Activated T-helper 2 cell treated with anti-CD3 and anti-CD28 coated beads, Interferon-gamma antibody, Interleukin-2, Interleukin-4, amounts not matched to agents 10 μg/mL and 5 μg/mL and 100 μg/mL, durations not matched to agents 14 hours and 24 hours and 36 hours (primary cell): ENCODE measurements at regions not wholly inside any gene's neighbourhood (a gene's known extent, or its start where the extent isn't known, plus 50 kb on each side); places are given as distances from the start of the nearest gene placed in this dataset.

Source experiments
- DNase-seq: peaks from one replicate; pipeline ENCODE4 v3.0.0; 2021; ENCODE audit warnings: low spot score
- H3K27ac Mint-ChIP-seq: one replicate; pipeline ENCODE4 v1.8.0; 2021; ENCODE audit warnings: mixed read lengths
- H3K27me3 Mint-ChIP-seq: one replicate; pipeline ENCODE4 v1.8.0; 2021; ENCODE audit warnings: low read depth, mixed read lengths
- H3K36me3 Mint-ChIP-seq: one replicate; pipeline ENCODE4 v1.8.0; 2021; ENCODE audit warnings: low read depth, mixed read lengths
- H3K4me1 Mint-ChIP-seq: one replicate; pipeline ENCODE4 v1.8.0; 2021; ENCODE audit warnings: low read depth, mixed read lengths
- H3K4me3 Mint-ChIP-seq: one replicate; pipeline ENCODE4 v1.8.0; 2021; ENCODE audit warnings: low read depth, mild to moderate bottlenecking, moderate library complexity, mixed read lengths
- H3K9me3 Mint-ChIP-seq: one replicate; pipeline ENCODE4 v1.8.0; 2021; ENCODE audit warnings: mixed read lengths
- intact Hi-C: fragments of 100-400 bp; cut with micrococcal nuclease; formaldehyde crosslinking; loops from one replicate; pipeline ENCODE4 v1.15.1; 2023

- Mint-ChIP-seq H3K4me3 (no peak overlapping the region), H3K4me1 (no peaks in the 10 kb centered on the region), H3K27me3 (no peaks in the 10 kb centered on the region), H3K36me3 (no peaks in the 10 kb centered on the region), H3K27ac (no peak overlapping the region), H3K9me3 (no peaks in the 10 kb centered on the region)
- DNase-seq: no peak
- intact Hi-C loops: no loop called here
Observed at GRCh38 chr12:97127061-97127460, 220.0 kb downstream of the NEDD1 start.

GRCh38 chr12:97131220-97131981 lies 224.3 kb downstream of the NEDD1 start:
- Mint-ChIP-seq H3K4me3 (no peak overlapping the region), H3K36me3 (no peaks in the 10 kb centered on the region), H3K4me1 (no peaks in the 10 kb centered on the region), H3K27me3 (peaks cover 2% of the 10 kb centered on the region), H3K9me3 (no peaks in the 10 kb centered on the region), H3K27ac (no peak overlapping the region)
- intact Hi-C loops: no loop called here
- DNase-seq: no peak

GRCh38 chr12:97132270-97132669 lies 225.2 kb downstream of the NEDD1 start:
- no peak overlapping the region for H3K27ac Mint-ChIP-seq
- no peaks in the 10 kb centered on the region for H3K36me3 Mint-ChIP-seq
- no peak for DNase-seq
- no peaks in the 10 kb centered on the region for H3K4me1 Mint-ChIP-seq
- intact Hi-C loops: no loop called here
- H3K4me3 Mint-ChIP-seq: no peak overlapping the region
- H3K9me3 Mint-ChIP-seq: no peaks in the 10 kb centered on the region
- H3K27me3 Mint-ChIP-seq: peaks cover 2% of the 10 kb centered on the region

- Mint-ChIP-seq H3K4me1 (no peaks in the 10 kb centered on the region), H3K27me3 (peaks cover 2% of the 10 kb centered on the region), H3K27ac (no peak overlapping the region), H3K36me3 (no peaks in the 10 kb centered on the region), H3K4me3 (no peak overlapping the region), H3K9me3 (no peaks in the 10 kb centered on the region)
- intact Hi-C loops: no loop called here
- no peak for DNase-seq
Observed at GRCh38 chr12:97134495-97134894, 227.4 kb downstream of the NEDD1 start.

- Mint-ChIP-seq H3K27ac (no peak overlapping the region), H3K9me3 (no peaks in the 10 kb centered on the region), H3K4me3 (no peak overlapping the region), H3K4me1 (no peaks in the 10 kb centered on the region), H3K27me3 (no peaks in the 10 kb centered on the region), H3K36me3 (no peaks in the 10 kb centered on the region)
- intact Hi-C loops: no loop called here
- DNase-seq: no peak
Observed at GRCh38 chr12:97140355-97140754, 233.3 kb downstream of the NEDD1 start.

GRCh38 chr12:97142737-97143410 lies 235.8 kb downstream of the NEDD1 start:
- H3K4me1 Mint-ChIP-seq: no peaks in the 10 kb centered on the region
- H3K4me3 Mint-ChIP-seq: no peak overlapping the region
- H3K27ac Mint-ChIP-seq: no peak overlapping the region
- no peaks in the 10 kb centered on the region for H3K27me3 Mint-ChIP-seq
- no peak for DNase-seq
- H3K36me3 Mint-ChIP-seq: no peaks in the 10 kb centered on the region
- no peaks in the 10 kb centered on the region for H3K9me3 Mint-ChIP-seq
- intact Hi-C loops: no loop called here

- Mint-ChIP-seq H3K9me3 (no peaks in the 10 kb centered on the region), H3K4me3 (no peak overlapping the region), H3K4me1 (peaks cover 3% of the 10 kb centered on the region), H3K27me3 (peaks cover 2% of the 10 kb centered on the region), H3K27ac (no peak overlapping the region), H3K36me3 (no peaks in the 10 kb centered on the region)
- peak; percentile 29 for DNase-seq
- intact Hi-C loops: loop anchor here (1.0 to 2.0 kb wide), 3 partner anchors 159 to 1248 kb away; no protein-coding TSS in a partner anchor
Observed at GRCh38 chr12:97148941-97149559, 242.0 kb downstream of the NEDD1 start.

GRCh38 chr12:97151481-97151880 lies 244.4 kb downstream of the NEDD1 start:
- H3K27me3 Mint-ChIP-seq: peaks cover 3% of the 10 kb centered on the region
- no peaks in the 10 kb centered on the region for H3K36me3 Mint-ChIP-seq
- no peak overlapping the region for H3K27ac Mint-ChIP-seq
- no peaks in the 10 kb centered on the region for H3K9me3 Mint-ChIP-seq
- no peak overlapping the region for H3K4me3 Mint-ChIP-seq
- DNase-seq: no peak
- peaks cover 3% of the 10 kb centered on the region for H3K4me1 Mint-ChIP-seq
- intact Hi-C loops: loop anchor here (10.0 kb wide), 1 partner anchor 253 kb away; no protein-coding TSS in a partner anchor

GRCh38 chr12:97159377-97159776 lies 252.3 kb downstream of the NEDD1 start:
- Mint-ChIP-seq H3K36me3 (no peaks in the 10 kb centered on the region), H3K27ac (no peak overlapping the region), H3K4me1 (no peaks in the 10 kb centered on the region), H3K4me3 (no peak overlapping the region), H3K27me3 (no peaks in the 10 kb centered on the region), H3K9me3 (no peaks in the 10 kb centered on the region)
- intact Hi-C loops: loop anchor here (10.0 kb wide), 1 partner anchor 245 kb away; no protein-coding TSS in a partner anchor
- DNase-seq: no peak

- Mint-ChIP-seq H3K4me3 (no peak overlapping the region), H3K9me3 (no peaks in the 10 kb centered on the region), H3K36me3 (no peaks in the 10 kb centered on the region), H3K4me1 (no peaks in the 10 kb centered on the region), H3K27me3 (no peaks in the 10 kb centered on the region), H3K27ac (no peak overlapping the region)
- intact Hi-C loops: no loop called here
- DNase-seq: no peak
Observed at GRCh38 chr12:97160277-97160676, 253.2 kb downstream of the NEDD1 start.

GRCh38 chr12:97162173-97162572 lies 255.1 kb downstream of the NEDD1 start:
- intact Hi-C loops: no loop called here
- no peak overlapping the region for H3K4me3 Mint-ChIP-seq
- DNase-seq: no peak
- H3K27ac Mint-ChIP-seq: no peak overlapping the region
- no peaks in the 10 kb centered on the region for H3K36me3 Mint-ChIP-seq
- no peaks in the 10 kb centered on the region for H3K27me3 Mint-ChIP-seq
- no peaks in the 10 kb centered on the region for H3K9me3 Mint-ChIP-seq
- H3K4me1 Mint-ChIP-seq: no peaks in the 10 kb centered on the region

- H3K9me3 Mint-ChIP-seq: no peaks in the 10 kb centered on the region
Observed at GRCh38 chr12:97164936-97165335, 257.9 kb downstream of the NEDD1 start.

GRCh38 chr12:97167598-97167997 lies 260.5 kb downstream of the NEDD1 start:
- Mint-ChIP-seq H3K27ac (no peak overlapping the region), H3K36me3 (no peaks in the 10 kb centered on the region), H3K4me3 (no peak overlapping the region), H3K9me3 (no peaks in the 10 kb centered on the region), H3K4me1 (no peaks in the 10 kb centered on the region), H3K27me3 (no peaks in the 10 kb centered on the region)
- no peak for DNase-seq
- intact Hi-C loops: no loop called here

More at GRCh38 chr12:97164936-97165335, 257.9 kb downstream of the NEDD1 start:
- no peaks in the 10 kb centered on the region for H3K27me3 Mint-ChIP-seq
- no peak for DNase-seq
- intact Hi-C loops: no loop called here
- H3K4me1 Mint-ChIP-seq: no peaks in the 10 kb centered on the region
- no peak overlapping the region for H3K27ac Mint-ChIP-seq
- no peaks in the 10 kb centered on the region for H3K36me3 Mint-ChIP-seq
- H3K4me3 Mint-ChIP-seq: no peak overlapping the region
